ENCODE measurements at regions not wholly inside any gene's neighbourhood (a gene's known extent, or its start where the extent isn't known, plus 50 kb on each side); places are given as distances from the start of the nearest gene placed in this dataset.

DNA sequence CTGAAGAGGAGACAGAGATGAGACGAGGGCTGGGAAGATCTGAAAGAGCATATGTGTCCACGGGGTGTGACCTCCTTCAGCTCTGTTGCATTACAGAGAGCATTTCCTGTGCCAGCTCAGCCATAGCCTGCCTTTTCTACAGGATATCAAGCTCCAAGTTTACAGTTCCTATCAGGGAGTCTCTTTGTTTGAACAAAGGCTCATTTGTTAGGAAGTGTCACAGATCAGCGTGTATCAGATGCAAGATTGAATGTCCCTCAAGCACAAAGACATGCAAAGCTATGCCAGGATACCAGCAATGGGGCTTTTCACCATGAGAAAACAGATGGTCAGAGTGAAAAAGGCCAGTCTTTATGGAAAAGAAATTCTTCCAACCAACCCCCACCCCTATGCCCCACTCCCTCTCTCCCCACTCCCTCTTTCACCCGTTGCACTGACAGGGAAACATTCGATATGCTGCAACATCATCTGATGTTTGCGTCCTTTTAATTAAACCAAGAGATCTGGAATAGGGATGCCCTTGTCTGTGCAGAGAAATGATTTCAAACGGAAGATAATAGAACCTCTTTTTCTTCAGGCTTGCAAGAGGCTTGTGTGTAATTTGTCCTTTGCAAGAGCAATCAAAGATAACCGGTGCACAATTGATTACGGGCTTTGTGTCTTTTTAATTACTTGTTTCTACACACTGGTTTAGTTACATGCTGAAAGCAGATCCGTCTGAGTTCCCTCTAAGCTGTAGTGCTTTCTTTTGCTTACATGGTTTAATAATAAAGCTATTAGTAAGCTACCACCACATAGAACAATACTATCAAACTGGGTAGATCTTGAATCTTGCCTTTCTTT lies 263.1 kb upstream of the RGMB start:
- no peak for DNase-seq (ENCODE audit: low spot score in 2 of 2, unreplicated experiment in 2 of 2)
- H3K4me3 Mint-ChIP-seq = no peak overlapping the region
- H3K27me3 Mint-ChIP-seq (ENCODE audit: low read depth) = no peaks in the 10 kb centered on the region
- H3K4me1 Mint-ChIP-seq = no peaks in the 10 kb centered on the region
- TF ChIP-seq, protein P1, sequence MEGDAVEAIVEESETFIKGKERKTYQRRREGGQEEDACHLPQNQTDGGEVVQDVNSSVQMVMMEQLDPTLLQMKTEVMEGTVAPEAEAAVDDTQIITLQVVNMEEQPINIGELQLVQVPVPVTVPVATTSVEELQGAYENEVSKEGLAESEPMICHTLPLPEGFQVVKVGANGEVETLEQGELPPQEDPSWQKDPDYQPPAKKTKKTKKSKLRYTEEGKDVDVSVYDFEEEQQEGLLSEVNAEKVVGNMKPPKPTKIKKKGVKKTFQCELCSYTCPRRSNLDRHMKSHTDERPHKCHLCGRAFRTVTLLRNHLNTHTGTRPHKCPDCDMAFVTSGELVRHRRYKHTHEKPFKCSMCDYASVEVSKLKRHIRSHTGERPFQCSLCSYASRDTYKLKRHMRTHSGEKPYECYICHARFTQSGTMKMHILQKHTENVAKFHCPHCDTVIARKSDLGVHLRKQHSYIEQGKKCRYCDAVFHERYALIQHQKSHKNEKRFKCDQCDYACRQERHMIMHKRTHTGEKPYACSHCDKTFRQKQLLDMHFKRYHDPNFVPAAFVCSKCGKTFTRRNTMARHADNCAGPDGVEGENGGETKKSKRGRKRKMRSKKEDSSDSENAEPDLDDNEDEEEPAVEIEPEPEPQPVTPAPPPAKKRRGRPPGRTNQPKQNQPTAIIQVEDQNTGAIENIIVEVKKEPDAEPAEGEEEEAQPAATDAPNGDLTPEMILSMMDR (IDR thresholded peaks at IDR 0.05; ENCODE audit: unreplicated experiment) = no peak
- no peaks in the 10 kb centered on the region for H3K36me3 Mint-ChIP-seq
- no peaks in the 10 kb centered on the region for H3K9me3 Mint-ChIP-seq
- no peak overlapping the region for H3K27ac Mint-ChIP-seq

DNA sequence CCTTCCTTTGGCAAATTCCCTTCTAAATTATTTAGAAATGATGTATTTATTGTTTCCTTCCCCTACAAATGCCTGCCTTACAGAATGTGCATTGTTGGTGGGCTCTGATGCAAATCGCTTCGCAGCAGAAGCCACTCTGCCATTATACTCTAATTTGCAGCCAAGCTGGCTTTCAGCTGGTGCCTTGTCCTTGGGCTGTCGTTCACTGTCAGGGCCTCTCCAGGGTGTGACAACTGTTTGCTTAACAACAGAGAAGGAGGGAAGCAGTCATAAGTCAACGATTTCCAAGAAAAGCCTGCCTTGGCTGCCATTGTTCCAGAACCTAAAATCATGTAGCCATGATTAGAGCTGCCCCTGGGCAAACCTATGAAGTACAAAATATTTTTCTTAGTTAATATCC lies 260.1 kb upstream of the RGMB start:
- no peak for DNase-seq (ENCODE audit: low spot score in 2 of 2, unreplicated experiment in 2 of 2)
- peaks cover 2% of the 10 kb centered on the region for H3K27me3 Mint-ChIP-seq (ENCODE audit: low read depth)
- no peaks in the 10 kb centered on the region for H3K9me3 Mint-ChIP-seq
- H3K36me3 Mint-ChIP-seq = no peaks in the 10 kb centered on the region
- H3K27ac Mint-ChIP-seq = no peak overlapping the region
- no peaks in the 10 kb centered on the region for H3K4me1 Mint-ChIP-seq
- no peak overlapping the region for H3K4me3 Mint-ChIP-seq
- TF ChIP-seq, protein P1 (IDR thresholded peaks at IDR 0.05; ENCODE audit: unreplicated experiment) = no peak

- no peak for DNase-seq (ENCODE audit: low spot score in 2 of 2, unreplicated experiment in 2 of 2)
- Mint-ChIP-seq H3K27me3 (ENCODE audit: low read depth) (peaks cover 2% of the 10 kb centered on the region), H3K9me3 (no peaks in the 10 kb centered on the region), H3K4me3 (no peak overlapping the region), H3K36me3 (no peaks in the 10 kb centered on the region), H3K27ac (no peak overlapping the region), H3K4me1 (no peaks in the 10 kb centered on the region)
- TF ChIP-seq, protein P1 (IDR thresholded peaks at IDR 0.05; ENCODE audit: unreplicated experiment) = no peak
These were observed 259.2 kb upstream of the RGMB start for GRCh38 chr5:98514215-98514614.

DNA sequence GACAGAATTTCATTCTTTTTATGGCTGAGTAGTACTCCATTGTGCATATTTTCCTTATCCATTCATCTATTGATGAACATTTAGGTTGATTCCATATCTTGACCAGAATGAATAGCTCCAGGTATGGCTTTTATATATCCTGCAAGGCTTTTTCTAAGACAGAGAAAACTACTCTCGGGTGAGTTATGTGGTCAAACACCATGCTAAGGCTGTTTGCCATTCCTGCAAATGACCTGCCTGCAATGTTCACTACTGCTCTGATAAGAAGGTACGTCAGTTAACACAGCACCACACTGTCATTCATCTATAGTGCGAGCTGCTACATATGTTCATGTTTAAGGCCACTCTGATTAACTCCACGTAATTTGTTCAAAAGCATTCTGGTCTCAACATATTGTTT lies 256.8 kb upstream of the RGMB start:
- H3K4me3 Mint-ChIP-seq = no peak overlapping the region

DNA sequence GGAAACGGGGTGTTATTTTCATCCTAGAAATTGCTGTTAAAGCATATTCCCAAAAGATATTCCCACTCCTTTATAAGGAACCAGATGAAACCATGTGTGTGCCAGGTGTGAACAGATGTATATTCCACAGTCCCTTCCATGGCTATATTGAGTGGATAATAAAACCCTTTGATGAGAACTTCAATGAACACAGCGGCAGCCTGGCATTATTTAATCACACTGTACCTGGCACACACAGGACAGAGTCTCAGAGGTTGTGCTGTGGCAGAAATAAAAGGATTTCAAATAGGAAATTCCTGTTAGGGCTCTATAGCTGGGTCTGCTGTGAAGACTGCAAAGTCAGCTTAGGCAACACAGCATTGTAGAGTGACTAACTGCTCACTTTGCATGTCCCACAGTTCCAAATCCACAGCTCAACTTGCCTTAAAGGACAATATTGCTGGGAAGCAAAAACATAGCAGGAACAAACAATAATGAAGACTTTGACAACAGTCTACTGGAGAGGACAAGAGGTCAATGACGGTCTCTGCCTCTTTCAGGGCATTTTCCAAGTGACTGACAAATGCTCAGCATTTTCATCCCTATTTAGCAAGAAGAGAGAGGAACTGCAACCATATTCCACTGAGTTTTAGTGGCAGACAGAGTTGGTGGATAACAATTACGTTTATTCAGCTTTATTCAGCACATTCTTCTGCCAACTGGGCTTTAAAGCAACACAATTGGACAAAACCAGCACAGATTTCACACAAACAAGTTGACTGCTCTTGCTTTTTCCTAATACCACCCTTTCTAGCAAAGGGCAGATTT lies 255.7 kb upstream of the RGMB start:
- no peaks in the 10 kb centered on the region for H3K4me1 Mint-ChIP-seq

More for the DNA sequence above, 256.8 kb upstream of the RGMB start:
- no peak overlapping the region for H3K27ac Mint-ChIP-seq
- no peaks in the 10 kb centered on the region for H3K36me3 Mint-ChIP-seq
- DNase-seq (ENCODE audit: low spot score in 2 of 2, unreplicated experiment in 2 of 2) = no peak
- H3K4me1 Mint-ChIP-seq = no peaks in the 10 kb centered on the region
- TF ChIP-seq, protein P1 (IDR thresholded peaks at IDR 0.05; ENCODE audit: unreplicated experiment) = no peak
- peaks cover 4% of the 10 kb centered on the region for H3K27me3 Mint-ChIP-seq (ENCODE audit: low read depth)
- H3K9me3 Mint-ChIP-seq = no peaks in the 10 kb centered on the region

More for the DNA sequence above, 255.7 kb upstream of the RGMB start:
- no peaks in the 10 kb centered on the region for H3K9me3 Mint-ChIP-seq
- no peaks in the 10 kb centered on the region for H3K36me3 Mint-ChIP-seq
- peaks cover 5% of the 10 kb centered on the region for H3K27me3 Mint-ChIP-seq (ENCODE audit: low read depth)
- TF ChIP-seq, protein P1 (IDR thresholded peaks at IDR 0.05; ENCODE audit: unreplicated experiment) = no peak
- DNase-seq (ENCODE audit: low spot score in 2 of 2, unreplicated experiment in 2 of 2) = no peak
- H3K27ac Mint-ChIP-seq = no peak overlapping the region
- H3K4me3 Mint-ChIP-seq = no peak overlapping the region

Measured in mesothelial cell of epicardium (in vitro differentiated cells).